Stimulated activated CD4-positive, alpha-beta T cell treated with anti-CD3 and anti-CD28 coated beads, Interleukin-2, amount 100 ng/mL, for 24 hours (primary cell): ENCODE measurements at regions not wholly inside any gene's neighbourhood (a gene's known extent, or its start where the extent isn't known, plus 50 kb on each side); places are given as distances from the start of the nearest gene placed in this dataset.
"Not testable (repeated sequence)": the region's sequence is repeated elsewhere in the genome, so short reads cannot be mapped to it uniquely, and the experiment has no call there.

Source experiments
- DNase-seq, 2 donors: peaks; one replicate each; pipeline ENCODE4 v3.0.0-alpha.2; 2020

DNA sequence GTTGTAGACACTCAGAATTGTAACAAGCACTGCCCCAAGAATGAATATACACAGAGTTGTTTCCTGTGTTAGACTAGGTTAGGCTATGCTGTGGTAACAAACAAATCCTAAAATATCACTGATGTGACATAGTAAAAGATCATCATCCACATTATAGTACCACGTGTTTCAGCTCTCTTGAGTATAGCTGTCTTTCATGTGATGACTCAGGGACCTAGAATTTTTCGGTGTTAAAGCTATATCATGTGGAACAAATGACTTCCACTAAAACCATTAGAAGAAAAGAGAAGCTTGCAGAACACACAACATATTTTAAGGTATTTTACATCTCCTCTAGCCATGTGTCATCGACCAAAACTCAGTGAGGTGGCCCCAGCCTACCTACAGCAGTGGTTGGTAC lies 307.9 kb upstream of the RBMS3 start:
- no peak for DNase-seq

DNA sequence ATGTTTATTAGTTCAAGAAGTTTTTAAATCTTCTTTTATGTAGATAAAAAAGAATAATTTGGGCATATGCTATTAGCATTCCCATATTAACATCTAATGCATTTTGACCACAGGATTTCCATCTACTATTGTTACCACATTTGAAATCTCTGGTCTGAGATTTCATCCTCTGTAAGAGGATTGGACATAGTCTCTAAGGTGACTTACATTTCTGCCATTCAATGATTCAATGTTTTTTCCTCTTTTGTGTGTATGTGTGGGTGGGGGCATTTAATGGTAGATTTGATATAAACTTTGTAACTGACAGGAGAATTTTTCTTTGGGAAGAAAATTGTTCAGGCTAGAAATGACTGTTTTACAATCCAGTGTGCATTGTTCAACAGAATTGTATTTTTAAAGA lies 307.3 kb upstream of the RBMS3 start:
- DNase-seq = no peak

DNA sequence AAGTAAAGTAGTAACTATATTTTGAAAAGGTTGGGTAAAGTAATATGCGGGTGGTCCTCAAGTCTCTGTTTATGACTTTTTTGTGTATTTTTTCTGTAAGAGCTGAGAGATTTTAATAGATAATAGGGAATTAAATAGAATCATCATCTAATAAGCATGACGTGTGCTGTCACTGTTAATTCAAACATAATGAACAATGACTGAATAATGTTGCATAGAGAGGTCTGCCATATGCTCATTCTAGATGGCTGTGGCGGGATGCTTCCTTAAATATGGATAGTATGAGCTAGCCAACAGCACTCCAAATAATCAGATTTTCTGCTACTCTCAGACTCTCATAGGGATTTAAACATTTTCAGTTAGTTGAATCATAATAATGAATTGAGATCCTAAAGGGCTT lies 302.8 kb upstream of the RBMS3 start:
- no peak for DNase-seq

DNA sequence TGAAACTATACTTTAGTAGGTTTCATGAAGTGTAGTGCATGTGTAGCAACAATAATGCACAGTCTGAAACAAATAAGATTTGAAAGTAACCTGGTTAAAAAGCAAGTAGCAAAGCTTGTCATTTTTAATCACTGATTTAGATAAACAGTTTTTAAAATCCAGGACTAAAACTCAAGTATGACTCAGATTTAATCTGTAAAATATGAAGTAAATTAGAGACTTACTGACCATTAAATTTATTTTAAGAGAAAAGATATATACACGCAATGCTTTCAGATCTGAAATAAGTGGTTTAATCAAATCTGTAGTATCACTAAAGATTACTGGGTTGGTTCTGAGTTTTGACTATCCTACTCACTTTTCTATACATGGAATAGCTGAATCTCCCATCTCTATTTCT lies 300.7 kb upstream of the RBMS3 start:
- no peak for DNase-seq

DNA sequence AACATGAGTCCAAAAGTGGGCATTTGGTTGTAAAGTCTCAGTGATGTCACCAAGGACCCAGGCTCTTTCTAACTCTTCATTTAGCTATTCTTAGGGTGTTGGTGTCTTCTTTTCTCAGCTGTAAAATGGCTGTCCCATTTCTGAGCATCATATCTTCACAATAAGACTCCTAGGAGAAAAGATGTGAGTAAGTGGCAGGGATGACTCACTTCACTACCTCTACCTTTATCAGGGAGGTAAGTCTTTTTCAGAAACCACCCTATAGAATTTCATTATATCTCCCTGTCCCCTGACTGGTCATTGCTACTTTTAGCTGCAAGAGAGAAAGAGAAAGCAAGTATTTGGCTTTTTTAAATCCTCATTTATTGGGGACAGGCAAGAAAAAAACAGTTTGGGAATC lies 300.2 kb upstream of the RBMS3 start:
- DNase-seq = no peak

DNA sequence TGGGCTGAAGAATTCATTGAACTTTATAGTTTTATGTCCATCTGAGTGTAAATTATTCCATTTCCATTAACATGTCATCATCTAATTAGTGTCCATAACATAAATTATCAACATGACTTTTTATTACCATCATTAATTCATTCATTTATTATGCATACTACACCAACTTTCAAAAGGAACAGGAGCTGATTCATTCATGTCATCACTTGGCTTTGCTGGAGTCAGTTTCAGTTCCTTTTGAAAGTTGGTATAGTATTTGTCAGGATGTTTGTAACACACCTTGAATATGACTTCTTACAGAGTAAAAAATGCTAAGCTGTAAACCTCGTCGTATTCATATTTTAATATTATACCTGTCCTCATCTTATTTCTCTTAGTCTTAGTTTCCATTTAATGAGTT lies 298.0 kb upstream of the RBMS3 start:
- DNase-seq = no peak

DNA sequence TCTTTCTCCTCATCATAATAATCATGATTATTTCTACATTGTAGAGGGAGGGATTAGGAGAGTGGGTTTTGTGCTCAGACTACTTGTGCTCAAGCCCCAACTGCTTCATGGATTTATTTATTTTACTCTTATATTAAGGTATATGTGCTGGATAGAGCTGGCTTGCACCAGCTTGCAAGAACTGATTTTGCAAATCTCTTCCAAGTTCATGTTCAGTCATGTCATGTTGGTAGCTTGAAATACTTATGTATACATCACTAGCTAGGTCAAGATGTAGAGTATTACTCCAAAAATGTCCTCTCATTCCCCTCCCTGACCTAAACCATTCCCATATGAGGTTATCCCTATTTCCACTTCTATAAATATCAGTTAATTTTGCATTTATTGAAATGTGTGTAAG lies 293.9 kb upstream of the RBMS3 start:
- DNase-seq = no peak

DNA sequence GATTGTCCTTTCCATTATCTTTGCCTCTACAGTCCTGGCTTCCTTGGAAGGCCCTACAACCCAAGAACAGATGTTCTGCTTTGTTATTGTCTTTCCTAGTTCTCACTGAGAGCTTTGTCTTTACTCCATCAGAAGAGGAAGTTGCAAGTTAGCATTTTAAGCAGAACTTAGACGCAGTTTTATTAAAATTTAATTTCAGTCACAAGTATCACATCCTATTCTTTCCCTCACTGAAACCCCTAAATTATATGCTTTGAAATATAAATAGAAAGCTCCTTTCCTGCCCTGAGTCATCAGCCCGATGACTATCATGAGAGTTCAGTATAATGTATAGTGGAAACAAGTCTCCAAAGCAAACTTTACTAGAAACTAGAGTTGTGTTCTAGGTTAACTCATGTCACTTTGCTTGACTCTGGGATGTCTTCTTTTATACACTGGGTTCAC lies 291.2 kb upstream of the RBMS3 start:
- DNase-seq = no peak

DNA sequence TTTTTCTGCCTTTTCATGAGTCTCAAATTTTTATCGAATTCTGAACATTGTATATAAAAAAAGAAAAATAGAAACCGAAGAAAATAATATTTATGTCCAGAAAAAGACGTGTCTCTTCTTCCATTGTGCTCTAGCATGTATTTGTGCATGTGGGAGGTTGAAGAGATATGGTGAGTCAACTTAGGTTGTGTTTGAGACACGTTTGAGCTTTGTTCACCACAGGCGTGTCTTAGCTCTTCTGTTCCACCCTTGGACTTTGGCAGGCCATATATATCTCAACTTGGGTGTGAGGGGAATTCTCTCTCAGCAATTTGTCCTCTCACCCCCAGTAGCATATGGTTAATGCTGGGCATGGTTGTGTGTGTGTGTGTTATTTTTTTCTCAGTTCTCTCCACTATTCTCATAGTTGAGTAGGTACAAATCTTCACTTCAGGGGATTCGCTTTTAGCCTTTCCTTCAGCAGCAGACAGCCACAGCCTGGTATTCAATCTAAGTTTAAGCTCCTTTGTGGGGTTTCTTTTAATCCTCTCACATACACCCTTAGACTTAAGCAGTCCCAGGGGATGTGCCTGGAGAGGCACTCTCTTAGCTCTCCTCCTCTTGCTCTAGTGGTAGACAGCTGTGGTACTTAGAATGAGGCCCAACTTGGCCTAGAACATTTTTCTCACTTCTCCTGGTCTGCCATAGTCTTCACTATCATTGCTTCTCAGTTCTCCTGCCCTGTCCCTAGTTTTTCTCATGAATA lies 286.5 kb upstream of the RBMS3 start:
- DNase-seq = no peak

DNA sequence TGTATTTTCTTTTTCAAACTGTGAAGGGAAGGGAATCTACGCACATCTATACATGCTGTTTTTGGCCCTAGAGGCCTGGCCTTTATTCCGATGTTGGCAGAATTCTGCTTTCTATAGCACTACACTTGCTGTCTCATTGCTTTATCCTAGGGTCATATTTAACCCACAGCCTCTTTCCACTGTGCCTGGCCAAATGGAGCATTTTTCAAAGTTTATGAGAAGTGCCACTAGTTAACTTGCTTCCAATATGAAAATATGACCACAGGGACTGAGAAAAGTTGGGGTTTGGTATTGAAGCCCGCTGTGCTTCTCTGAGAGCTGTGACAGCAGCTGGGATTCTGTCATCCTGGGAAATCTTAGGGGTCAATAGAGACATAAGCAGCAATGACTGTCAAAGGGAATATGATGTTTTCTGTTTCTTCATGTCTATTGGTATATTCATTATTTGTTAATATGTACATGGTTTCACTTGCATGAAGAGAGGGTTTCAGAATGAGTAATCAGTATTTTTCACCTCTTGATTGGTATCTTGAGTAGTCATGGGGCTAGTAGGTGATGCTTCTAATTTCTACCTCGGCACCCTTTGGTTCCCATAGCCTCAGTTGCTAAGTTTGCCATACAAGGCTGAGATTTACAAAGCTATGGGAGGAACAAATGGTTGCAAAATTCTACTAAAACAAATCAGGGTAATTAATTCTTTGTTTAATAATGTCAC lies 275.8 kb upstream of the RBMS3 start:
- DNase-seq = no peak

DNA sequence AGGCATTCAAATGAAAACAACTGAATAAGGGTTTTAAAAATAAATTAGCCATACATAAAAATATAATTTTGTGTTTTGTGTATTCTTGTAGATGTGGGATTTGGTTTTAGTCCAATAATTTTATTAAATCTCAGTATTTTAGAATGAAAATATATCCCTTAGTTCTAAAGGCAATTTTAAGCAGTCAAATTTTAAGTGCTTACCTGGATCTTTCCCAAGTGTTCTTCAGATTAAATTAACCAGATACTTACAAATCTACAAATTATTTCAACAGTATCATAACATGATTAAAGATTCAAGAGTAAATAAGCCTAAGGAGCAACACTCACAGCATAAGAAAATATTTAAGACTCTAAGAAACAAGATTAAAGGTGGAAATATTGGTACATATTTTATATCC lies 275.0 kb upstream of the RBMS3 start:
- DNase-seq = no peak

DNA sequence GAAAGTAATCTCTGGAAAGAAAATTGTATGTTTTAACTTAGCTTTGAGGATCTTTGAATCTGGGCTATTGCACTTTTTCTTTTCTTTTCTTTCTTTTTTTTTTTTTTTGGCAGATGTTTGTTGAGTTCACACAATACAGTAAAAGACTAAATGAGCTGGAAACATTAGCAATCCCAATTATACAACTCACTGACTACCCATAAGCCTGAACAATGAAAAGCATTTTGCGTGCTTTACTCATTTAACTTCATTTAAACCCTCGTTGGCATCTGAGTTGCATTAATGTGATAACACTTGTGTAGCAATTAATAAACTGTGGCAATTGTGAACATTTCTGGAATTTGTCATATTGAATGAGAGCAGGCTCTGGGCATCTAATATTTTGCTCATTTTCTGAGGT lies 269.4 kb upstream of the RBMS3 start:
- no peak for DNase-seq

DNA sequence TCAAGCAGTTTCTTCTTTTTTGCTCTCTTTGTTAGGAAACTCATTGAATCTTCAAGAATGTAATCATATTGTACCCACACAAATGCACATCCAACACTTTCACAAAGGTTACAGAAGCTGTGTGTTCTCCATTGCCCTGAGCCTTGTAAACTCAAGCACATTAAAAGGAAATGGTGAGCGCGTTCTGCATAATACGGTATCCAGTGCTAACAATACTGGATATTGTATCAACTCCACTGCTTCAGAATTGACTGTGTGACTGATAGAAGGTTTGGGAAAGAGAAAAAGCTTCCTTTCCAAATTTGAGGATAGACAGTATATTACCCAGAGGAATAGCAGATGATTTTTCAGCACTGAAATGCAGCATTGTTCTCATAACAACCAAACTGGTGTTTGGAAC lies 268.9 kb upstream of the RBMS3 start:
- DNase-seq = no peak

DNA sequence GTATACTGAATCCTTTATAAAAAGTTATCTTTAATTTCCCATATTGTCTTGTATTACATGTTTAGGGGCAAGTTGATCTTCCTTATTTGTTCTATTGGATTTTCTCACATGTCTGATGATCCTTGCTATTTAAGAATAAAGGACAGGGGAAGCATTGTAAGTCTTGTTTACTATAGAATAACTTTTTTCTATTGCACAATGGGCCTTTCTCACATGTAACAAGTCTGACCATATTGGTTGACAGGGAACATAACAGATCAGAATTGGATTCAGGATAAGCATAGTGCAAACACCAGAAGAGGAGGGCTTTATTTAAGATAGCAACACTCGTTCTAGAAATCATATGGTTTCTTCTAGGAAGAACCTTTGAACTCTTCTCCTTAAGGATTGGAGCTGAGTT lies 257.9 kb upstream of the RBMS3 start:
- DNase-seq = no peak

DNA sequence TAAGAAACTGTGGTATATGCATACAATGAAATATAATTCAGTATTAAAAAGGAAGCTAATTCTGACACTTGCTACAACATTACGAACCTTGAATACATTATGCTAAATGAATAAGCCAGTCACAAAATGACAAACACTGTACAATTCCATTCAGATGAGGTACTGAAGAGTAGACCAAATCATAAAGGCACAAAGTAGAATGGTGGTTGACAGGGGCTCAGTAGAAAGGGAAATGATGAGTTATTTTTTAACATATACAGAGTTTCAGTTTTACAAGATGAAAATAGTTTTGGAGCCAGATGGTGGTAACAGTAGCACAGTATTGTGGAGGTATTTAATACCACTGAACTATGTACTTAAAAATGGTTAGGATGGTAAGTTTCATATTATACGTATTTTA lies 254.6 kb upstream of the RBMS3 start:
- DNase-seq = no peak

DNA sequence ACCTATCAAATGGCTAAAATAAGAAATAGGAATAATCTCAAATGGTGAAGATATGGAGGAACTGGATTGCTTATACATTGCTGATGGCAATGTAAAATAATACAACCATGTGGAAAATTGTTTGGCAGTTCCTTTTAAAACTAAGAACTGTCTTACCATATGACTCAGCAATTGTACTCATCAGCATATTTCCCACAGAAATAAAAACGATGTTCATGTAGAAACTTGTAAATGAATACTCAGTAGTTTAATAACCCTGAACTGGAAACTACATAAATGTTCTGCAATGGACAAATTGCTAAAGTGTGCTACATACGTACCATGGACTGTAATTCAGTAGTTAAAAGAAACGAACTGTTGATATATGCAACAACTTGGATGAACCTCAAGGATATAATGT lies 253.9 kb upstream of the RBMS3 start:
- DNase-seq = no peak

DNA sequence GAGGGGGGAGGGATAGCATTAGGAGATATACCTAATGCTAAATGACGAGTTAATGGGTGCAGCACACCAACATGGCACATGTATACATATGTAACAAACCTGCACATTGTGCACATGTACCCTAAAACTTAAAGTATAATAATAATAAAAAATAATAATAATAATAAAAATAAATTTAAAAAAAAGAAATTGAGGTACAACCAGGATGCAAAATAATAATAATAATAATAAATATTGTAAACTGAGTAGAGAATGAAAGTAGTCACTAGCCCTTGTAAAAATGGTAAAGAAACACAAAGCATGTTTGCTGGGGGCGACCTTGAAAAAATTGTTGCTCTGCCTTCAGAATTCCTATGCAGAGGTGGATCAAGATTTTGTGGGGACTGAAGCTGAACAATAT lies 249.7 kb upstream of the RBMS3 start:
- not testable (repeated sequence) for DNase-seq

DNA sequence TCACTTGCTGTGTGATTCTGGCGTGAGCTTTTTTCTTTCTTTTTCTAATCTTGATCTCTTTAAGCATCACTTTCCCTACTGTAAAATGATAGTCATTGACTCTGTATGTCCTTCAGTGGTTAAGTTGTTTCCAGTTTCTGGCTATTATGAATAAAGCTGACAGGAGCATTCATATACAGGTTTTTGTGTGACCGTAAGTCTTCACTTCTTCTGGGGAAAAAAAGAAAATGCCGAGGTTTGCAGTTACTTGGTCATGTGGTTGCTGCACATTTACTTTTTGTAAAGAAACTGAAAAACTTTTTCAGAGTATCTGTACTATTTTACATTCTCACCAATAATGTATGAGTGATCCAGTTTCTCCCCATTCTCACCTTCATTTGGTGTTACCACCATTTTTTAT lies 247.4 kb upstream of the RBMS3 start:
- no peak for DNase-seq

DNA sequence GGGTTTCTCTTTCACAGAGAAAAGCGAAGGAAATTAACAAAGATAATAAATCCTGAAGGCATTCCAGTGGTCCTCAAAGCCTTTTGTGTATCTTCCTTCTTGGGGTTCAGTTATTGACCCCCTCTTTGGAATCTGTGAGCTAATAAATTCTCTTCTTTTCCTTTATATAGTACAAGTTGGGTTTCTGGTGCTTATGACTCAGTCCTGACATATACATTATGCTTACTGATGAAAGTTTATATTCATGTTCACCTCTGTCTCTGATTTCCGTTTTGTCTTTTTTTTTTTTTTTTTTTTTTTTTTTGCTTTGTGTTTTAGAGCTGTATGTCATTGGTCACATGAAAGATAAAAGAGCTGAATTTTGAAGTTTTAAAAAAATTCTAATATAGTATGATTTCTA lies 230.7 kb upstream of the RBMS3 start:
- no peak for DNase-seq

DNA sequence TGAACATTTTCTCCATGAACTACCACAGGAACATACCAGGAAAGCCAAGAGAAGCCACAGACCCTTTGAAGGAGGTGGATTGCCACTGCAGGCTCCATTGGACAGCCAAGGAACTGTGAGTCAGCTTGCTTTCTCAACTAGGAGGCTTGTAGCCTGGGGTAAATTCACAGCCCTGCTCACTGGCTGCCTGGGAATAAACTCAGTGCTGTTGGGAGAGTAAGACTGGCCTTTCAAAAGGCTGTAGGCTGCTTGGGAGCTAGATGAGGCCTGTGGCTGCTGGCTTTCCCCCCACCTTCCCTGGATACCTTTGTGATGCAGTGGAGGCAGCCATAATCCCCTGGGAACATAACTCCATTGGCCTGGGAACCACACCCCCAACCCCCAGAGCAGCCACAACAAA lies 223.5 kb upstream of the RBMS3 start:
- no peak for DNase-seq

DNA sequence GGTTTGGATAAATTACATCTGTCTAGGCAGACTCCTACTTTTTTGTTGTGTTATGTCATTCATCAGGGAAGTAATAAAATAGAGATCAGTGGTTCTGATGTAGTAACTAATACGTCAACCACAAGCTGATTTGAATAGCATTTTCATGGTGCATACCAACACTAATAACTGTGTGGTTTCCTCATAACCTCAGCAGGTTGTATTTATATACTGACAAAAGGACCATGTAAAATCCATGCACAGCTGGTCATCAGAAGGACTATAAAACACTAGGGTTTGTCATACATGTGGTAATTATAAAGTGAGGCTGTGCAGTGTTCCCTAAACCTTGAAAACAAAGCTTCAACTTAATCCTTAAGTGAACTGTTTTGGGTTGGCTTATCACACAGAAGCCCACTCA lies 216.8 kb upstream of the RBMS3 start:
- DNase-seq = no peak

DNA sequence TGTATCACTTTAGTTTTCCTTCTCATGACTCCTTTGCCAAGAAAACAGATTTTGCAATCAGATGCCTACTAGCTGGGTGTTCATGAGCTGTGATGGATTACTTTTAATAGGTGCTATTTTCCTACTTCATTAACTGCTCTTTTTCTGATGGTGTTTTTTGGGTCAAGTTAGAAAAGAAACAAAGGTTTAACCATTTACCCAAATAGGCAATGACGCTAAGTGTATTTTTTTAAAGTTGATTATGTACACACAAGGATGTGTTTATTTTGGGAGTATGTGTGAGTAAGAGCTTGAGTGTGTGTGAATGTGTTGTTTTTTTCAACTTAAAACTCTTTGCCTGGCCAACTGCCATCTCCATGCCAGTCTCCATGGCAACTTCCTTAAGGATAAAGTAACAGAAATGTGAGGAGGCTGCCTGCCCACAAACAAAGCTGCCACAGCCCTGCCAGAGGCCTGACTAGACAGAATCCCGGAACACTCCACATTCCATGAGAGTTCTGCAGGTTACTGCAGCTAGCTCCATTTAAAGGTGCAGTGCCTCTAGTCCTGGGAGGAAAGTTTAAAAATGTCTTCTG lies 215.6 kb upstream of the RBMS3 start:
- no peak for DNase-seq

DNA sequence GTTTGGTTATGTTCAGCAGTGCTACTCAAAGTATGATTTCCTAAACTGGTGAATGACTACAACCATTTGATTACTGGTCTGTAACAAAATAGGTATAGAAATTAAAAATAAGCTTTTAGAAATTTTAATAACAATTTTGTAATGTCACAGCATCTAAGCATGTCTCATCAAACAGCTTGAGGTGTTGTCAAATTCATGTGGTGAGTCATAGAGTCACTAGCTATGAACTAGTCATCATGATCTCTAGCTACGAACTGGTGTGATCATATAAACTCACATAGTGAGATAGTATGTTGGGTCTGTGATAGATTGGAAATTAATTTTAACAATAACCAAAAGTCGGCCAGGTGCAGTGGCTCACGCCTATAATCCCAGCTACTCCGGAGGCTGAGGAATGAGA lies 213.9 kb upstream of the RBMS3 start:
- DNase-seq = no peak

DNA sequence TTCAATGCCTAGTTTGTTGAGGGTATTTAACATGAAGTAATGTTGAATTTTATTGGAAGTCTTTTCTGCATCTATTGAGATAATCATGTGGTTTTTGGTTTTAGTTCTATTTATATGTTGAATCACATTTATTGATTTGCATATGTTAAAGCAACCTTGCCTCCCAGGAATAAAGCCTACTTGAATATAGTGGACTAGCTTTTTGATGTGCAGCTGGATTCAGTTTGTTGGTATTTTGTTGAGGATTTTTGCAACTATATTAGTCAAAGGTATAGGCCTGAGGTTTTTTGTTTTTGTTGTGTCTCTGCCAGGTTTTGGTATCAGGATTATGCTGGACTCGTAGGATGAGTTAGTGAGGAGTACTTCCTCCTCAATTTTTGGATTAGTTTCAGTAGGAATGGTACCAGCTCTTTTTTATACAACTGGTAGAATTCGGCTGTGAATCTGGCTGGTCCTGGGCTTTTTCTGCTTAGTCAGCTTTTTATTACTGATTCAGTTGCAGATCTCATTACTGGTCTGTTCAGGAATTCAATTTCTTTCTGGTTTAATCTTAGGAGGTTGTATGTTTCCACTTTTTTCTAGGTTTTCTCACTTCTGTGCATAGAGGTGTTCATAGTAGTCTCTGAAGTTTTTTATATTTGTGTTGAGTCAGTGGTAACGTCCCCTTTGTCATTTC lies 209.8 kb upstream of the RBMS3 start:
- DNase-seq = no peak
